ENCODE measurements at regions not wholly inside any gene's neighbourhood (a gene's known extent, or its start where the extent isn't known, plus 50 kb on each side); places are given as distances from the start of the nearest gene placed in this dataset.

GRCh38 chr9:80107931-80108660 is 536.3 kb downstream of the TLE4 start (continued):
- no peak for TF ChIP-seq ZNF318 (IDR thresholded peaks at IDR 0.05; ENCODE audit: borderline replicate concordance in 1 of 2, low read depth in 1 of 2)
- TF ChIP-seq NCOA2 (IDR thresholded peaks at IDR 0.05; ENCODE audit: partially characterized antibody in 2 of 2) = no peak
- no peak for TF ChIP-seq ZNF3 (CRISPR knock-in tag; IDR thresholded peaks at IDR 0.05)
- TF ChIP-seq KLF10 (CRISPR knock-in tag; IDR thresholded peaks at IDR 0.05) = no peak
- no peak for TF ChIP-seq CTCFL (IDR thresholded peaks at IDR 0.05; ENCODE audit: borderline replicate concordance, insufficient read depth, low read depth, low read length, poor library complexity, severe bottlenecking)
- no peak for TF ChIP-seq KHSRP (IDR thresholded peaks at IDR 0.05)
- no peak for TF ChIP-seq HINFP (tag; conservative IDR thresholded peaks at IDR 0.05; ENCODE audit: low read depth)
- TF ChIP-seq FOXP4 (CRISPR knock-in tag; IDR thresholded peaks at IDR 0.05; ENCODE audit: borderline replicate concordance) = no peak
- TF ChIP-seq RCOR1 (IDR thresholded peaks at IDR 0.05; ENCODE audit: borderline replicate concordance in 1 of 2, low read depth in 2 of 2, low read length in 2 of 2) = no peak
- no peak for TF ChIP-seq NEUROD1 (IDR thresholded peaks at IDR 0.05; ENCODE audit: borderline replicate concordance, low read depth, low read length, partially characterized antibody)
